ENCODE measurements at regions not wholly inside any gene's neighbourhood (a gene's known extent, or its start where the extent isn't known, plus 50 kb on each side); places are given as distances from the start of the nearest gene placed in this dataset.

DNA sequence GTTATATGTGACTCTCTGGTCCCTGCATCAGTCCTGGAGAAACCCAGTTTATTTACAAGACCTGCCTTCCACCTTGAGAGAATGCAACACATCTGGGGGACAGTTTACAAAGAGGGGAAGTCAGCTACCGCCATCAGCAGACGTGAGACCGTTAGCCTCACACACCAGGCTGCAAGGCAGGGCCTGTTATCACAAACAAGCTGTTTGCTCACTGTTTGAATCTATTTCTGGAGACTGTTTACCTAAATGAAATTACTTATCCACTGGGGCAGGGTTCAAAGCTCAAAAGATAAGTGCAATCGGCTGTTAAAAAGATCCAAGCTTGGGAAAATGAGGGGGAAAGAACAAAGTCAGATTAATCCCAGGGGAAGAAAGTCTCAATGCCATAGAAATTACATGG, 134.4 kb downstream of the ZNF281 start:
- TF ChIP-seq, protein P1, sequence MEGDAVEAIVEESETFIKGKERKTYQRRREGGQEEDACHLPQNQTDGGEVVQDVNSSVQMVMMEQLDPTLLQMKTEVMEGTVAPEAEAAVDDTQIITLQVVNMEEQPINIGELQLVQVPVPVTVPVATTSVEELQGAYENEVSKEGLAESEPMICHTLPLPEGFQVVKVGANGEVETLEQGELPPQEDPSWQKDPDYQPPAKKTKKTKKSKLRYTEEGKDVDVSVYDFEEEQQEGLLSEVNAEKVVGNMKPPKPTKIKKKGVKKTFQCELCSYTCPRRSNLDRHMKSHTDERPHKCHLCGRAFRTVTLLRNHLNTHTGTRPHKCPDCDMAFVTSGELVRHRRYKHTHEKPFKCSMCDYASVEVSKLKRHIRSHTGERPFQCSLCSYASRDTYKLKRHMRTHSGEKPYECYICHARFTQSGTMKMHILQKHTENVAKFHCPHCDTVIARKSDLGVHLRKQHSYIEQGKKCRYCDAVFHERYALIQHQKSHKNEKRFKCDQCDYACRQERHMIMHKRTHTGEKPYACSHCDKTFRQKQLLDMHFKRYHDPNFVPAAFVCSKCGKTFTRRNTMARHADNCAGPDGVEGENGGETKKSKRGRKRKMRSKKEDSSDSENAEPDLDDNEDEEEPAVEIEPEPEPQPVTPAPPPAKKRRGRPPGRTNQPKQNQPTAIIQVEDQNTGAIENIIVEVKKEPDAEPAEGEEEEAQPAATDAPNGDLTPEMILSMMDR (conservative IDR thresholded peaks at IDR 0.05; ENCODE audit: low read length), result no peak
- no peak for TF ChIP-seq EZH2phosphoT487 (IDR thresholded peaks at IDR 0.05; ENCODE audit: borderline replicate concordance, low read depth, low read length)
